H9 (cell line): ENCODE measurements at regions not wholly inside any gene's neighbourhood (a gene's known extent, or its start where the extent isn't known, plus 50 kb on each side); places are given as distances from the start of the nearest gene placed in this dataset.

ENCODE experiments used
- DNase-seq: peaks from one replicate; pipeline ENCODE4 v3.0.0-alpha.2; 2017
- H2AFZ ChIP-seq: one replicate; pipeline ENCODE4 v1.6.1; 2013; ENCODE audit warnings: mild to moderate bottlenecking, low read length, control low read depth, moderate library complexity
- H2AK5ac ChIP-seq: 2 replicates; pipeline ENCODE4 v1.6.1; 2013; ENCODE audit warnings: low read length, control low read depth, mixed read lengths; ENCODE audit not compliant: insufficient read length
- H2BK120ac ChIP-seq: one replicate; pipeline ENCODE4 v1.6.1; 2013; ENCODE audit warnings: low read depth, mild to moderate bottlenecking, low read length, control low read depth, inconsistent platforms; ENCODE audit not compliant: poor library complexity, severe bottlenecking
- H2BK12ac ChIP-seq: 2 replicates; pipeline ENCODE4 v1.6.1; 2013; ENCODE audit warnings: low read length, control low read depth, mixed read lengths, low read depth; ENCODE audit not compliant: insufficient read length
- H2BK15ac ChIP-seq: 2 replicates; pipeline ENCODE4 v1.6.1; 2013; ENCODE audit warnings: low read depth, low read length, control low read depth
- H2BK20ac ChIP-seq: one replicate; pipeline ENCODE4 v1.6.1; 2013; ENCODE audit warnings: low read depth, mild to moderate bottlenecking, low read length, control low read depth, inconsistent platforms; ENCODE audit not compliant: poor library complexity, severe bottlenecking
- H2BK5ac ChIP-seq: 2 replicates; pipeline ENCODE4 v1.6.1; 2013; ENCODE audit warnings: low read length, control low read depth, mixed read lengths; ENCODE audit not compliant: insufficient read length
- H3K14ac ChIP-seq: 2 replicates; pipeline ENCODE4 v1.6.1; 2013; ENCODE audit warnings: low read length, control low read depth; ENCODE audit not compliant: insufficient read depth
- H3K18ac ChIP-seq: 2 replicates; pipeline ENCODE4 v1.6.1; 2013; ENCODE audit warnings: low read depth, mild to moderate bottlenecking, mixed read lengths, low read length, control low read depth; ENCODE audit not compliant: insufficient read length
- H3K23ac ChIP-seq: 2 replicates; pipeline ENCODE4 v1.6.1; 2013; ENCODE audit warnings: low read length, control low read depth, mixed read lengths, low read depth; ENCODE audit not compliant: insufficient read length
- H3K23me2 ChIP-seq: 2 replicates; pipeline ENCODE4 v1.6.1; 2013; ENCODE audit warnings: low read depth, mild to moderate bottlenecking, mixed read lengths, low read length, control low read depth; ENCODE audit not compliant: insufficient read length, poor library complexity, severe bottlenecking
- H3K27ac ChIP-seq: 2 replicates; pipeline ENCODE4 v1.5.1; 2013; ENCODE audit warnings: low read length, control low read depth, mixed read lengths, low read depth; ENCODE audit not compliant: insufficient read length
- H3K27me3 ChIP-seq: 2 replicates; pipeline ENCODE4 v1.6.1; 2013; ENCODE audit warnings: low read length, control low read depth, inconsistent platforms; ENCODE audit not compliant: insufficient read depth
- H3K4ac ChIP-seq: 2 replicates; pipeline ENCODE4 v1.6.1; 2013; ENCODE audit warnings: low read depth, mild to moderate bottlenecking, control low read depth, inconsistent platforms, low read length, moderate library complexity
- H3K4me1 ChIP-seq: 2 replicates; pipeline ENCODE4 v1.6.1; 2013; ENCODE audit warnings: low read length, control low read depth, inconsistent platforms; ENCODE audit not compliant: insufficient read depth
- H3K4me2 ChIP-seq: 2 replicates; pipeline ENCODE4 v1.6.1; 2013; ENCODE audit warnings: low read length, control low read depth, mixed read lengths; ENCODE audit not compliant: insufficient read length, insufficient read depth
- H3K56ac ChIP-seq: 2 replicates; pipeline ENCODE4 v1.6.1; 2013; ENCODE audit warnings: low read depth, mild to moderate bottlenecking, mixed read lengths, low read length, control low read depth; ENCODE audit not compliant: insufficient read length
- H3K79me1 ChIP-seq: 2 replicates; pipeline ENCODE4 v1.6.1; 2013; ENCODE audit warnings: low read depth, mild to moderate bottlenecking, moderate library complexity, low read length, control low read depth, inconsistent platforms; ENCODE audit not compliant: insufficient read depth, poor library complexity, severe bottlenecking
- H3K79me2 ChIP-seq: 2 replicates; pipeline ENCODE4 v1.6.1; 2013; ENCODE audit warnings: low read length, control low read depth, inconsistent platforms; ENCODE audit not compliant: insufficient read depth
- H3K9ac ChIP-seq: 2 replicates; pipeline ENCODE4 v1.6.1; 2013; ENCODE audit warnings: low read length, control low read depth, mixed read lengths; ENCODE audit not compliant: insufficient read length; ENCODE audit errors: extremely low read depth
- H3K9me3 ChIP-seq: one replicate; pipeline ENCODE4 v1.6.1; 2013; ENCODE audit warnings: low read depth, low read length, inconsistent platforms; ENCODE audit not compliant: control insufficient read depth
- H3T11ph ChIP-seq: one replicate; pipeline ENCODE4 v1.6.1; 2013; ENCODE audit warnings: mild to moderate bottlenecking, low read length, control low read depth, inconsistent platforms
- H4K20me1 ChIP-seq: one replicate; pipeline ENCODE4 v1.6.1; 2013; ENCODE audit not compliant: control insufficient read depth, insufficient read length, insufficient read depth
- H4K5ac ChIP-seq: 2 replicates; pipeline ENCODE4 v1.6.1; 2013; ENCODE audit warnings: low read depth, mild to moderate bottlenecking, mixed read lengths, low read length, control low read depth; ENCODE audit not compliant: insufficient read length
- H4K8ac ChIP-seq: replicated peaks from 2 replicates; pipeline ENCODE4 v1.6.1; 2013; ENCODE audit warnings: low read length, control low read depth, mixed read lengths, low read depth; ENCODE audit not compliant: insufficient read length
- H4K91ac ChIP-seq: 2 replicates; pipeline ENCODE4 v1.6.1; 2013; ENCODE audit warnings: low read depth, mild to moderate bottlenecking, moderate library complexity, mixed read lengths, low read length, control low read depth; ENCODE audit not compliant: insufficient read length
- H3K27ac Mint-ChIP-seq, 3 experiments: 2 replicates in 2 of 3; 3 replicates in 1 of 3; pipeline ENCODE4 v1.8.0; 2020 to 2021; ENCODE audit warnings: mixed read lengths in 3 of 3, mild to moderate bottlenecking in 1 of 3, moderate library complexity in 1 of 3
- H3K27me3 Mint-ChIP-seq: 2 replicates; pipeline ENCODE4 v1.8.0; 2021; ENCODE audit warnings: low read depth, mild to moderate bottlenecking, moderate library complexity, mixed read lengths
- H3K36me3 Mint-ChIP-seq, 3 experiments: 2 replicates in 2 of 3; 3 replicates in 1 of 3; pipeline ENCODE4 v1.8.0; 2020 to 2021; ENCODE audit warnings: low read depth in 3 of 3, mixed read lengths in 3 of 3; ENCODE audit not compliant: insufficient read depth in 1 of 3
- H3K4me1 Mint-ChIP-seq, 2 experiments: 2 replicates each; pipeline ENCODE4 v1.8.0; 2020; ENCODE audit warnings: mixed read lengths in 2 of 2
- H3K4me3 Mint-ChIP-seq, 2 experiments: 2 replicates in 1 of 2; 3 replicates in 1 of 2; pipeline ENCODE4 v1.8.0; 2020 to 2021; ENCODE audit warnings: mild to moderate bottlenecking in 2 of 2, mixed read lengths in 2 of 2, moderate library complexity in 1 of 2
- H3K9me3 Mint-ChIP-seq, 2 experiments: 2 replicates in 1 of 2; 3 replicates in 1 of 2; pipeline ENCODE4 v1.8.0; 2020; ENCODE audit warnings: mild to moderate bottlenecking in 2 of 2, mixed read lengths in 2 of 2, moderate library complexity in 1 of 2
- WGBS: extraction: QIAGEN DNeasy Blood & Tissue Kit; methylation state at CpG from one replicate; pipeline ENCODE4 v1.1.7; 2013; ENCODE audit warnings: missing lambda C conversion rate, low lambda C conversion rate, mixed read lengths; ENCODE audit not compliant: insufficient read length; ENCODE audit errors: extremely low coverage; 5-methylcytosine and 5-hydroxymethylcytosine counted together
- TF ChIP-seq, protein P1 (sequence below): fragments of 200-600 bp; sonication (generic); conservative IDR thresholded peaks from 3 replicates; pipeline ENCODE4 v1.8.0; 2021; ENCODE audit warnings: antibody characterized with exemption, mild to moderate bottlenecking

DNA sequence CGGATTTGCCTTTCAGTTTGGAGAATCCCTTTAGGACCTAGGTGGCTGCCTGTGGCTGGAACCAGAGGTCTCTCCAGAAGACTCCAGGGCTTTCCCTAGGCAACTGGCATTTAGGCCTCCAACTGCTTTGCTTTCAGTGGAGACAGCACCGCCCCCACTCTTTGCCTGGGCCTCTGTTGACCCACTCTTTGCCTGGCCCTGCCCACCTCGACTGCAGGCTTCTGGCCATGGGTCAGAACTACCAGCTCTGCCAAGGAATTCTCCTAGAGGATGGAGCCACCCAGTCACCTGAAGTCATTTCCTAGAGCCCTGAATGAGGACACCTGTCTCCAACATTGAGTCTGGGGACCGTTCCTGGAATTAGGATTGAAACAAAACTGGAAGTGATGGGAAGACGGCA lies 439.0 kb upstream of the CDH4 start:
- no peak overlapping the region for H3K9ac ChIP-seq

More for the DNA sequence above, 439.0 kb upstream of the CDH4 start:
- Histone ChIP-seq H3K79me2 (no peaks in the 10 kb centered on the region), H3K23me2 (no peaks in the 10 kb centered on the region), H2BK120ac (no peak overlapping the region), H3K4ac (no peak overlapping the region), H3K23ac (no peak overlapping the region), H3K27ac (no peak overlapping the region), H3K4me2 (no peak overlapping the region), H3K79me1 (no peaks in the 10 kb centered on the region), H3K18ac (no peak overlapping the region), H2AK5ac (no peak overlapping the region), H3K56ac (no peak overlapping the region), H3K9me3 (no peaks in the 10 kb centered on the region), H4K8ac (no peak overlapping the region), H3K4me1 (no peaks in the 10 kb centered on the region), H3T11ph (no peak overlapping the region), H3K27me3 (no peaks in the 10 kb centered on the region), H4K91ac (no peak overlapping the region), H4K20me1 (no peaks in the 10 kb centered on the region), H2BK20ac (no peak overlapping the region), H2BK5ac (no peak overlapping the region), H2BK12ac (no peak overlapping the region), H2AFZ (no peak overlapping the region), H4K5ac (no peak overlapping the region), H3K14ac (no peak overlapping the region), H2BK15ac (no peak overlapping the region)
- TF ChIP-seq, protein P1, sequence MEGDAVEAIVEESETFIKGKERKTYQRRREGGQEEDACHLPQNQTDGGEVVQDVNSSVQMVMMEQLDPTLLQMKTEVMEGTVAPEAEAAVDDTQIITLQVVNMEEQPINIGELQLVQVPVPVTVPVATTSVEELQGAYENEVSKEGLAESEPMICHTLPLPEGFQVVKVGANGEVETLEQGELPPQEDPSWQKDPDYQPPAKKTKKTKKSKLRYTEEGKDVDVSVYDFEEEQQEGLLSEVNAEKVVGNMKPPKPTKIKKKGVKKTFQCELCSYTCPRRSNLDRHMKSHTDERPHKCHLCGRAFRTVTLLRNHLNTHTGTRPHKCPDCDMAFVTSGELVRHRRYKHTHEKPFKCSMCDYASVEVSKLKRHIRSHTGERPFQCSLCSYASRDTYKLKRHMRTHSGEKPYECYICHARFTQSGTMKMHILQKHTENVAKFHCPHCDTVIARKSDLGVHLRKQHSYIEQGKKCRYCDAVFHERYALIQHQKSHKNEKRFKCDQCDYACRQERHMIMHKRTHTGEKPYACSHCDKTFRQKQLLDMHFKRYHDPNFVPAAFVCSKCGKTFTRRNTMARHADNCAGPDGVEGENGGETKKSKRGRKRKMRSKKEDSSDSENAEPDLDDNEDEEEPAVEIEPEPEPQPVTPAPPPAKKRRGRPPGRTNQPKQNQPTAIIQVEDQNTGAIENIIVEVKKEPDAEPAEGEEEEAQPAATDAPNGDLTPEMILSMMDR: no peak
- peak; percentile 11 for DNase-seq
- Mint-ChIP-seq H3K9me3 (peaks cover 18 to 22% of the 10 kb centered on the region in 2 experiments), H3K4me1 (peaks cover 0 to 13% of the 10 kb centered on the region in 2 experiments; a peak in 2 of 4 replicates), H3K27ac (no peak overlapping the region), H3K36me3 (peaks cover 0 to 13% (median 4%) of the 10 kb centered on the region in 3 experiments; a peak in 5 of 7 replicates), H3K4me3 (no peak overlapping the region), H3K27me3 (peaks cover 5% of the 10 kb centered on the region)
- no CpG with 5 or more reads among the region's 5 CpGs for WGBS
